WTC11 (cell line): ENCODE measurements at regions not wholly inside any gene's neighbourhood (a gene's known extent, or its start where the extent isn't known, plus 50 kb on each side); places are given as distances from the start of the nearest gene placed in this dataset.
"Not testable (repeated sequence)": the region's sequence is repeated elsewhere in the genome, so short reads cannot be mapped to it uniquely, and the experiment has no call there.

Experiments used
- CTCF ChIP-seq: fragments of 200-600 bp; IDR thresholded peaks from 2 replicates; pipeline ENCODE4 v1.8.0; 2022; ENCODE audit warnings: antibody characterized with exemption
- NFYB ChIP-seq: sonication (generic); formaldehyde crosslinking; conservative IDR thresholded peaks from 2 replicates; pipeline ENCODE4 v1.8.0; 2022; ENCODE audit warnings: low read depth, missing genetic modification reagents

GRCh38 chr6:57708061-57708460, 390.6 kb downstream of the PRIM2 start:
- TF ChIP-seq NFYB, CTCF: not testable (repeated sequence)
